ENCODE measurements at regions not wholly inside any gene's neighbourhood (a gene's known extent, or its start where the extent isn't known, plus 50 kb on each side); places are given as distances from the start of the nearest gene placed in this dataset.

DNA sequence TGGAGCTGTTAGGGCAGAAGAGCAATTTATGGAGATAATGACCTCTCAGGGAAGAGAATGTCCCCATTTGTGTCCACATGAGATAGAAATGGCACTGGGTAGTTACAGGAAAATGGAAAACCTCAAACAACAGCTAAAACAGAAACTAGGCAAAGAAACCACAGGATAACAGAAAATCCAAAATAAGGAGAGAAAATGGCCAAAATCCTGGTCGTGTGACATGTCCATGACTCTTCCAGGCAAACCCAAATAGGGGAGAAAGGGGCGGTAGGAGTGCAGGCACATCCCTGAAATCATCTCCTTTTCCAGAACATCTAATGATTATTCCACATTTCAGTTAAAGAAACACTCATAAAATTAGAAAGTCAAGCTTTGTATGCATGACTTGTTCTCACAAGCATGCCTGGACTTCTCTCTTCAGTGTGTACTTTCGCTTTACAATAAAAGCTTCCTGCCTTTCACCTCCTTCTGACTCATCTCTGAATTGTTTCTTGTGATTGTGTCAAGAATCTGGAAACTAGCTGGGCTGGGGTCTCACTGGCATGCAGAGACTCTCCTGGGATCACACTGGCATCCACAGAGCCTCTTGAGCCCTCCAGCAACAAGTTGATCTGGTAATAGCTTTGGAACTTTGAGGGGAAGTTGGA is 171.4 kb upstream of the ZP4 start:
- no peak for DNase-seq

DNA sequence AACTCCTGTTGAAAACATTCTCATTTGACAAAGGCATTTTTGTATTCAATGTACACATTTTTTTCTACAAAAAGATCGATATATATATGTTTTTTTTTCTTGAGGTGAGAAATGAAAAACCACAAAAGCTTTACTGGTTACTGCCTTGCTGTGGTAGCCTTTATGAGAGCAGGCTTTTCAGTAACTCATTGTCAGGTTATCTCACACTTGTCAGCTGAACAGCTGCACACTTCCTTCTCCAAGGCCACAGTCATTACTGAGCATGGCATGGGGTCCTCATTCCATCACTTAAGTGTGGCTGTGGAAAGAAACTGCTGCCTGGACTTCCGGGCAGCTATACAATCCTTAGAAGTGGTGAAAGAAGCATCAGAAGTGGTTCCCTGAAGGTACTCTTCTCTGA is 169.3 kb upstream of the ZP4 start:
- DNase-seq, result no peak

DNA sequence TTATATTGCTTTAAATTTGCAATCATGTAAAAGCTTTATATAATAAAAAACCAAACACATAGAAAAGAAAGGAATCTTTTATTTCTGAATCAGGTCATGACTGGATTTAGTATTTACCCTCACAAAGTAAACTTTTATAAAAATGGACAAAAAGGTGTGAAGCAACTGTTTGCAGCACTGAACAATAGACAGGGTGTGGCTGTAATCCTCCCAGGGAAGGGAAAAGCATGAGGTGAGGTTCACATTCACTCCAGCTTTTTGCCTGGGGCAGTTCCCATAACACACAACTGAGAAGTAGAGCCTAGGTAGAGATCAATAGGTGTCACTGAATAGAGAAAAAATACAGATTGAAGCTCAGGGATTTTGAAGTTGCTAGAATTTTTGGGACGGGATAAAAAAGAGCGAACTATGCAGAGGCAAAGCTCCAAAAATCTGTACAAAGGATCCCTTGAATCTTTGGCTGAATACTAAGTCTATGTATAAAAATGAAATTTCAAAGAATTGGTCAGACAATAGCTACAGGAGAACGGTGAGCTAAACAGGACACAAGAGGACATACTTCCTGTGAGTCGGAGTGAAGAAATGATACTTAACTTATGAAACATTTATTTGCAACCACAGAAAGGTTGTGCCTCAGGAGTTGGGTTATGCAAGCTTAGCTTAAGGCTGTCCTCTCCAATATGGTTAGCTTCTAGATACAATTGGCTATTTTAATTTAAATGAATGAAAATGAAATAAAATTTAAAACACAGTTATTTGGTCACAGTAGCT is 162.0 kb upstream of the ZP4 start:
- DNase-seq, result no peak

DNA sequence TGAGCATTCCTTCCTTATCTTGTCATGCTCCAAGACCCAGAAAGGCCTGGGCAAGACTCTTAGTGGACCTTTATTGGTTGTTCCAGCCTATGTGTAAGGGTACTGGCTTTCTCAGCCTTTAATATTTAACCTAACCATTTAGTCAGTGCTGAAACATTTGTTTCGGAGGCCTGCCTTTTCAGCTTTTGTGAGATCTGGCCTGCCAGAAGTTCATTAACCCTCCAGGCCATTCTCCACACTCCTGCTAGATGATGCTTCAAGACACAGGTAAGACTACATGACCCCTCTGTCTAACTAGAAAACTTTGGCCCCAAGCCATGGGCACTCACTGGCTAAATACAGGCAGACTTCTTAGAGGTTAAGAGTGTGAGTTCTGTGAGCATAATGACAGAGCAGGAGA is 138.4 kb upstream of the ZP4 start:
- no peak for DNase-seq

DNA sequence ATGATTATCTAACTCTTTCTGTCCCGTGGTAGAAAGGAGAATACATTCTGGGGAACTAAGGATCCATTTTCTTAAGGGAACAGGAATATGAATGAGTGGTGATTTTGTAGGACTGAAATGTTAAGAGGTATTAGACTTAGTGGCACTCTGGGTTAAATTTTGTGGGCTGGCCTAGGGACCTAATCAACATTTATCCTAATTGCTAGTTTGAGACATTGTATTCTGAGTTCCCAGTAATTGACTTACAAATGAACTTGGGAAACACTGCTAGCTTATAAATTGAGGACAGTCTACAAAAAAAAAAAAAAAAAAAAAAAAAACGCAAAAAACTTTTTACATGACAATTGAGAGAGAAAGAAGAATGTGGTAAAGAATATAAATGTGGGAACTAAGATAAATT is 136.6 kb upstream of the ZP4 start:
- no peak for DNase-seq

DNA sequence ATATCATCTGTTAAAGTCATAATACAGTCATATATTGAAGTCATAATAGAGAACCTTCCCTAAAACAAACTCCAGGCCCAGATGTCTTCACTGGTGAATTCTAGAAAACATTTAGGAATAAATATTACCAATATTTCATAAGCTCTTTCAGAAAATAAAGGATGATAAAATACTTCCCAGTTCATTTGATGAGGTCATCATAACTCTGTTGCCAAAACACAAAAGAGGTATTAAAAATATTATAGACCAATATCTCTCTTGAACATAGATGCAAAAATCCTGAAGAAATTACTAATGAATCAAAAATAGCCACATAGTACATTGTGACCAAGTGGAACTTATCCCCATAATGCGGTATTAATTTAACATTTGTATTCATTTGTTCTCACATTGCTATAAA is 132.4 kb upstream of the ZP4 start:
- DNase-seq, result no peak

DNA sequence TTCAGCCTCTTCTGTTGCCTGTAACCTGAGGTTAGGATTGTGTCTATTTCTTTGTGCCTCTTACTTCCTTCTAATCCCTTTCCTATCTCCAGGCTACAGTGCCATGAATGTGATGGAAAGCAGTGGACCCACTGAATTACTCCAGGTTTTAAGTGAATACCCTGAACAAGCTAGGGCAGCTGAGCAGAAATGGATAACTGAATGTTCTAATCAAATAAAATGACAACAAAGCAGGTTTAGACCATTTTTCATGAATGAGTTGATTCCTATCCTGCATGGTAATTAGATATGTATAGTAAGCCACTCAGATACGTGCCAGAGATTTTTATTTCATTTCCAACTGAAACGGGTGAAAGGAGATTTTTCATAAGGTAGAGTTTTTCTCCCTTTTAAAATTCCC is 127.5 kb upstream of the ZP4 start:
- DNase-seq, result no peak

DNA sequence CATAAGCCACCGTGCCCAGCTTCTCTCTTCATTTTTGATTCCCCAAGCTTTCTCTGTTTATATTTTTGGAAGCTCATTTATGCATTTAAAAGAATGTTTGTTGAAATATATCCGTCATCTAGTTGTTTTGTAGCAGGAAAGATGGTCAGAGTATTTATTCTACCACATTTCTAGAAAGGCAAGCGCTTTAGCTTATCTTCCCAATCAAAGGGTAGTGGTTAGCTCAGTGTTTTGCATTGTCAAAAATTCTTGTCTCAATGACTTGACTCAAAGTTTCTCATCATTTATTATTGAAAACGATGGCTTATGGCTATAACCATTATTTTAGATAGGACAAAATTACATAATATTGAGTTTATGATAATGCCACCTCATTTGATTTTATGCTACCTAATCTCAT is 116.1 kb upstream of the ZP4 start:
- DNase-seq, result no peak

DNA sequence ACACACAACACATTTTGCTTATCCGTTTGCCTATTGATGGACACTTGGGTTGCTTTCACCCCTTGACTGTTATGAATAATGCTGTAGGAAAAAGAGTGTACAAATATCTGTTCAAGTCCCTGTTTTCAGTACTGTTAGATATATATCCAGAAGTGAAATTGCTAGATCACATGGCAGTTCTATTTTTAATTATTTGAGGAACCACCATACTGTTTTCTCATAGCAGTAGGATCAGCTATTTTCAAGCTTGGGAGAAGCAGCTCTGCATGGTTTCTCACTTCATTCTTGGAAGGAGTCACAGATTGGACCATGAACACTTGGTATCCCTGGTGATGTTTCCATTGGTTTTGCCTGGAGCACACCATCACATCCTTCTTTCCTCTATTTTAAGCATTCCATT is 114.4 kb upstream of the ZP4 start:
- no peak for DNase-seq

DNA sequence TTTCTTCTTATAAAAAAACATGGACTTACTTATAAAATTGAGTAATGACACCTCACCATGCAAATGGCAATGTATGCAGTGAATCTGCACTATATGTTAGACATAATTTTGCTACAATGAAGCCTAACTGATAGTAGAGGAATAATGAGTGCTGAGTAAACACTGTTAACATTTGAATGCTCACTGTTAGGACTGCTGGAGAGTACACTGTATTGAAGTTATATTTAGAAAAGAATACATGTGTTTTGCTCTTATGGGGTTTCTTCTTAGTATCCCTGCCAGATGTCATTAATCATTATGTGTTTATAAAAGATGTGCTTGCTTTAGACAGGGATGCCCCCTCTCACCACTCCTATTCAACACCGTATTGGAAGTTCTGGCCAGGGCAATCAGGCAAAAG is 111.1 kb upstream of the ZP4 start:
- DNase-seq, result no peak

DNA sequence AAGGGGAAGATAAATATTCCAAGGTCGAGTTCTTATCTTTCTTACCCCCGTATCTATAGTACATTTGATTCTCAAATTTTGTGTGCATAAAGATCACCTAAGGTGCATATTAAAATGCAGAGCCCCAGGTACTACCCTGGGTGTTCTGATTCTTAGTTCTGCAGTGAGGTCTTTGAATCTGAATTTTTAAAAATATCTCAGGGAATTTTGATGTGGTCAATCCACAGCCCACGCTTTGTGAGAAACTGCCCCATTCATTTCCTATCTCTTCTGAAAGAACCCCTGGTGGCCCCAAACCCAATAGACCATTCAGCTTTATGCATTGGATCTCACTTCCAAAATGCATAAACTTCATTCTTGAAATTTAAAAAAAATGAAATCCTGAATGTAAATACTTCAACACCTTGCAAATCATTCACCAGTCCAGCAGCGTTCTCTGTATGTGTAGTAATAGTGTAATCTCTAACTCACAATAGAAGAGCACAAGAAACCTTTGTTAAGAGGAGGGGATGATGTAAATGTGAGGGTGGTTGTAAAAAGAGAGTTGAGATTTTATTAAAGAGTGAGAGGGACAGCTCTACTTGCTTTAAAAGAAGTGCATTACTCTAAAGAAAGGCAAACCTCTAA is 108.8 kb upstream of the ZP4 start:
- DNase-seq, result no peak

DNA sequence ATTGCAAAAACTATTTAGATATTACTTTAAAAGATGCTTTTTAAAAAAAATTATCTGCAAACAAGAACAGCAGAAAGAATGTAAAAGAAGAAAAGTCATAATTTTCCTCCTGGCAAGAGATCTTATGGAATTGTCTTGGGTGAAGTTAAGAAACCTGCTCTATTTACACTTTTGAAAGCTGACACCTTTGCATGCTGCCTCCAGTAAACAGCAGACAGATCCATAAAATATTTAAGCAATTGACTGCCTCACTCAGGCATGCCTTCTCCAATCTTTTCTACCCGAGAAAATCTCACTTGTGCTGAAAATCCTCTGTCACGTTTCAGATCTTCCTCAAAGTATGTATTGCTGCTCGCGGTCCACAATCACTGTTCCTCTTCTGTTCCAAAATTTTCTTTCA is 107.9 kb upstream of the ZP4 start:
- no peak for DNase-seq

DNA sequence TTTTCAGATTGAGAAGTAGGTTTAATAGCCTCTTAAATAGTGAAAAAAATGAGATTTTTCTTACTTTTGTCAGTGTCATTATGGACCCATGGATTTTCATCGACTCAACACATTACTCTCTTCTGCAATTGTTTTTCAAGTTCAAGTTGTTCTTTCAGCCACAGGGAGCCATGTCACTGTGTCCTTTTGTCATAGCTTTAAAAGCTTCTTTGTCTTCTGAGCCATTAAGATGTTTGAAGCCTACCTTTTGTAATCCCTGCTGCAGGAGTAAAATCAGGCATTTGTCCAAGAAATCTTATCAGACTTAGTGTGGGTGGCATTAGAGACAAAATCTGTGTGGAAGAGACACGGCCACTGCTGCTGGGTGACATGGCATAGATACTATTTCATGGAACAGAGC is 92.8 kb upstream of the ZP4 start:
- no peak for DNase-seq

DNA sequence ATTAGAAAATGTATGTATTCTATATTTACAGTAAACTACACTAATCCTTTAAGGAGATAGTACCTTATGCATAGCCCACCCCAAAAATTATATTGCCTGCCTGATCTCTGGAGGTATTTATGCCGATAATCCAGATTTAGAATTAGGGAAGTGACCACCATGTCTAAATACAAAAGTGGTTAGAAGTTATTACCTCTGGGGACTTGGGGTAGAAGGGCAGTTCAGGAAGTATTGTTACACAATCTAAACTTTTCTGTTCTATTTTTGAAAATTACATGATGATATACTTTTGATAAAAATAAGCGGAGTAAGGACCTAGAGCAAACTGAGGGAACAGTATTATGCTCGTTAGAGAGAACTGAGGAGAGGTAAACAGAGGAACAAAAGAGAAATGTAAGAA is 90.5 kb upstream of the ZP4 start:
- no peak for DNase-seq

DNA sequence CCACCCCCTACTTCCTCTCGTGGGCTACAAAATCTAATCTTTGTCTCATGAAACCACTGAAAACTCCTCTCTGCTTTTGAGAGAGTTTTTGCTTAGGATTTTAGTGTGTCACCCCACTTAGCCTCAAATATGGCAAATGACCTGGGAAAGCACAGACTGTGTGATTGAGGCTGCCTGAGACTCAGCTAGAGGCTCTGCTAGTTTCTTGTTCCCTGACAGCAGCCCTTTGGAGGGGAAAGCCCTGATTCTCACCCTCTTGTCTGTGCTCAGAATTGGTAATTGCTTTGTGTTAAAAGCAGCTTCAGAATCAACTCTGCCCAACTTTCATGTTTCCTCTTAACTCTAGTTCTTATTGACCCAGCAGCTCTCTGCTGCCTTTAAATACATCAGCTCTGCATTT is 85.6 kb upstream of the ZP4 start:
- no peak for DNase-seq

DNA sequence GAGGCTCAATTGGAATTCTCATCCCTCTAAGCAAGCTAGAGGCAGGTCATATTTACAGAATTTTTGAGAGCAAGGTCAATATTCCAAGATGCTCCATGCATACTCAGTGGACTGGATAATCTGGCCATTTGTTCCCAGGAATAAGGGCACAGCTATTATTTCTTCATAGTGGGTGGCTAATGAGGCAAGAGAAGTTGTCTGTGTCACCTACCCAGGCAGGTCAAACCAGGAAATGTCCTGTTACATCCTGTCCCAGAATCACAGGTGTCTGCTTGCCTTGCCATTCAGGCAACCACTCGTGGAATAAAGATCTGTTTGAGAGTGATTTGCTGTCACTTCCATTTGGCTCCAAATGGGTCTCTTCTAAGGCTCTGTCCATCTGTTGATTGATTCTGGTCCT is 85.2 kb upstream of the ZP4 start:
- no peak for DNase-seq

DNA sequence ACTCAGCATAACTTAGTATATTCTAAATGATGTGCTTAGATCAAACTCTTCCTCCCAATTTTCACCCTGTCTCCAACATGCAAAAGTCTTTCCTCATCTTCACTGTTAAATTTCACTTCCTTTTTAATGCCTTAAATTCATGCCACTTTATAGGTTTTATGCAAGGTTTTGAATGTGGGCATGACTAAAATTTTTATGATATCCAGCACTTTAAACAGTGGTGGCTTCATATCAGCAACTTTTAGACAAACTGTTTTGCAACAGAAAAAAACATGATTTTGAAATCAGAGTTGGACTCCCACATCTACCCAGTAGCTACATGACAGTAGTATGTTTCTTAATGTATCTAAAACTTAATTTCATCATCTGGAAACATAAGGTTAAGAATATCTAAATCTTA is 84.7 kb upstream of the ZP4 start:
- DNase-seq, result no peak

DNA sequence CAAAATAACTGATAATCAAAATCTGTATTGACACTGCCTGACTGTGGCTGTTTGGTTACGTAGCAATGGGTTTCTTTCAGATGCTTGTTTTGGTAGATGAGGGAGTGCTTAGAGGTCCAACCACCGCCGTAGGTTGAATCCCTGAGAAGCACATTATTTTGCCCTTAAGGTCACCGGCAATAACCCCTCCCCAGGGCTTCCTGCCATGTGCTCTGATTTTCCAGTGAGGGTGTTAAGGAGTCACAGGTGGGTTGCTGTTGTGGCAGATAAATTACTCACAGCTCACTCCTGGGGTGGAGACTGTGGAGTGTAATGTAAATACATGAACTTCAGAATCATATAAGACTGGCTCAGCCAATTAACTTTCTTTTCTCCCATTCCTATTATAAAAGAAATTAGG is 81.5 kb upstream of the ZP4 start:
- no peak for DNase-seq

DNA sequence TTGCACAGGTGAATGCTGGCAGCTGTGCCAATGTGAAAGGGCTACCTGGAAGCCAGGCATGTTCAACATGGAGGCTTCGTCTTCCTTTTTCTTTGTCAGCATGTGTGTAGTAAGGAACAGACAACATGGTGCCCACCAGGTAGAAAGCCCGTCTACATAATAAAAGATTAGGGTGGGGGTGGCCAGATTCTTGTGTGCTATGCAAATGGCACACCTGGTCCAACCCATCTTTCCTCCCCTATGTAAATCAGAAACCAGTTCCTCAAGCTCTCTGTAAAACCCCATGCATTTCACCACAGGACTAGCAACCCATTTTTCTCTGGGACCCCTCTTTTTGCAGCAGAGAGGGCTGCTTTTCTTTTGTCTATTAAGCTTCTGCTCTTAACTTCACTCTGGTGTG is 72.3 kb upstream of the ZP4 start:
- DNase-seq, result no peak

DNA sequence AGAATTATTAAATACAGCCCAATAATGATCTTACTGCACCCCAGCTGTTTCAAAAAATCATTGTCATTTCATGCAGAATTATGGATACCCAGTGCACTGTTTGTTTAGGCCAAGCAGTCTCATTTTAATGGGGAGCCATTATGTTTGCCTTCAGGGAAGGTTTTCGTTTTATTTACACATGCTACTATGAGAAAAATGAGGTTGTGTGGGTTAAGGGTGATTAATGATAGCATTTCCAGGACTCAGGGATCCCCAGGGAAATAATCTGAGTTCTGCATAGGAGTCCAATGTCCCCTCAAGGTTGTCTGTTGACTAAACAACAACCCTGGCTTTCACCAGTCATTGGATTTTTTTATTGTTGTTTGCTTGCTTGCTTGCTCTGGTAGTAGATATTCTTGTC is 71.0 kb upstream of the ZP4 start:
- DNase-seq, result no peak

DNA sequence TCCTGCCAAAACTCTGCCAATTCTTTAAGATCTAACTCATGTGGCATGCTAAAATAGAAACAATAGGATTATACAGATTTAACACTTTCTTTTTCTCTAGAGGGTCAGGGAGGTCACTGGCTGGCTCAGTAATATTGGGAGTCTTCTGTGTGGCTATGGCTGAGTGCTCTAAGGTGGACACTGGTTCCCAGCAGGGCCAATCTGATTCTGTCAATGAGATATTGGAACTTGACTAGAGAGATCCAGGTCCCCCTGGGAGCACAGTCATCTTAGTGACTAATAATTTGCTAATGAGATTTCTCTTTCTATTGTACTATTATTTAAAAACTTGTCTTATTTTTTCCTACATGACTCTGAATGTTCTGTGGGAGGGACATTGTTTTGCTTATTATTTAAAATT is 69.1 kb upstream of the ZP4 start:
- DNase-seq, result no peak

DNA sequence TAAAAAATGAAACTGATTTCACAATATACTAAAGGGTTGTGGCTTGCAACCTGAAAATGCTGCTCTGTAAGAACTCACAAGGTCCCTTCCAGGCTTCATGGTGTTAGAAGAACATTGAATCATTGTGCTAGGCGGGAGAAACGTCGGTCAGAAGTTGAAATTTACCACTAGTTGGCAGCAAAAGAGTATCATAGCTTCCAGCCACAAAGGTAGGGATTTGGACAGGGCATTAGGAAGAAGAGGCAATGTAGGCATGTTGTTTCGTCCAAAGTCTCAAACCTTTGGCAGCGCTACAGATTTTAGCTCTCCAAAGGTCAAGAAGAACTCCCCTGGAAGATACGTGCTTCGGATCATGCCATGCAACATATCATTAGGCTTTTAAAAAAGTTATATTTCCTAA is 62.5 kb upstream of the ZP4 start:
- DNase-seq, result no peak

Measured in NCI-H2171 (cell line).